GM19239 (cell line): ENCODE measurements at regions not wholly inside any gene's neighbourhood (a gene's known extent, or its start where the extent isn't known, plus 50 kb on each side); places are given as distances from the start of the nearest gene placed in this dataset.

Source experiments
- DNase-seq: peaks from one replicate; pipeline ENCODE4 v3.0.0; 2011; ENCODE audit warnings: low spot score; ENCODE audit not compliant: insufficient read length
- FAIRE-seq: peaks from 2 replicates; lab custom pipeline; 2011; peaks lifted over from hg19 to GRCh38; lab: Jason Lieb, UNC

DNA sequence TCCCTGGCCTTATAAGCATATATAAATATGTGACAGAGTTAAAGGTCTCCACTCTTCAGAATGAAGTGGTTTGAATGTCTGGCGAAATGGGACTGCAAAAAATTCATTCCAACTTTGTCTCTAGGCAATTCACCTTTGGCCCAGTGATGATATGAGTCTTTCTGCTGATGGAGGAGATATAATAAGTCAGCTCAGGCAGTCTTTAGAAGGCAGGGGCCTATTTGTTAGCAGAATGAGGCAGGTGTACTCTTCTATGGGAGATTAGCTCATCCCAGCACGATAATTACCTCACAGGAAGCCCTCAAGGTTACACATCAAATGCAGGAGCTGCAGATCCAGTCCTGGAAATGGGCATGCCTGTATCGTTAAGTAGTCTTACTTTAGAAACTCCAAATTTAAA lies 300.5 kb downstream of the NR2F1-AS1 start:
- FAIRE-seq (no peak), DNase-seq (no peak)

DNA sequence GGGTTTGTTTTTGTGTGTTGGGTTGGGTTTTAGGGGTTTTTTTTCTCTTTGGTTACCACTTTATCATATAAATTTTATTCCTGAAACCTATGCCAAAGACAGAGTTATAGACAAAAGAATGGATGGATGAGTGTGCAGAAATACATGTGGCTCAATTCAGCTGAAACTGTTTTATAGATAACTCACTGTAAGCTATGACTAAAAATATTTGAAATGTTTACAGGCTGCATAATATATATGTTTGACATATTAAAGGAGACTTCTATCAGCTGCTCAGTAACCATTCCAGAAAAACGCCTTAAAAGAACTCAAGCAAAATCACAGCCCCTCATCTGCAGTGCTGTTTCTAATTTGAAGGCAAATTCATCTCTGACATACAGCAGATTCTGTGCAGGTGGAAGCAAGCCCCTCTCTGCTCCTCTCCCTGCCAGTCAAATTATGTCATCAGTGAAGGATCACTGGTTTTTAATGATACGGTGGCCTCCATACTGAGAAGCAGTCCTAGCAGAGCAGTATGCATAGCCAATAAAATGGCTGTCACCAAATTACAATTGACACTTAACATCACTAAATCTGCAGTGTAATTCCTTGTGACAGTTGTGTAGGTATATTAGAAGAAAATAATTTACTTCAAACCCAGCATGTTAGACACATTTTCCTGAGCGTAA lies 301.6 kb downstream of the NR2F1-AS1 start:
- no peak for FAIRE-seq
- no peak for DNase-seq

DNA sequence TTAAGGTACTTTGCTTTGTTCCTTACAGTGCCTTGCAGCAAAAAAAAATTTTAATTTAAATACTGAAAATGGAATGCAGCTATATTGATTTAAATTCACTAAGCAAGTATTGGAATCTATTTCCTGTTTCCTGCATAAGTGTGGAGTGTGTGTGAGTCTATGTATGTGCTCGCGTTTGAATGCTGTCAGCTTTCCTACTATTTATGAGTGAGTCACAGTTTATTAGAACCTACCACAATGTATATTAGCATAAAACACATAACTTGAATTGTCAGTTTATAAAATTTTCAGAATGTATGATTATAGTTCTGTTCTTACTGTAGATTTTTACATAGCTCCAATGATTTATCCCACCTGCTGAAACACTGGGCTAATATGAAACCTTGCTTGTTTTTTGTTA lies 302.1 kb downstream of the NR2F1-AS1 start:
- DNase-seq (no peak), FAIRE-seq (no peak)

DNA sequence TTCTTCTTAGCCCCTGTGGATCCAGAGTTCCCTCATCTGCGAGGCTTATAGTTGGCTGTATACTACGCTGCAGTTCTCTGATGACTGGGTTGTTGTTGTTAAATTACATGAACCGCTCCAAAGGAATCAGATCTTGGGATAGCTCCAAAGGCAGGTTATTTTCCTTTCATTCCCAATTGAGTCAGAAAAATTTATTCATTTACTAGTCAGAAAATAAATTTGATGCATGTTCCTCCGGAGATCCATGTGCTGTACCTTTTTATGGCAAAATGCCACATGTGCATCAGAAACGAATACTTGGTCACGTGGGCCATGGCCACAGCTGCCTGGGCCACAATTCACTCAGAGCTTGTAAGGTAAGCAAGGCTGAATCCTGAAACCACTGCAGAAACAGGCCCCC lies 304.0 kb downstream of the NR2F1-AS1 start:
- DNase-seq: no peak
- FAIRE-seq: no peak

DNA sequence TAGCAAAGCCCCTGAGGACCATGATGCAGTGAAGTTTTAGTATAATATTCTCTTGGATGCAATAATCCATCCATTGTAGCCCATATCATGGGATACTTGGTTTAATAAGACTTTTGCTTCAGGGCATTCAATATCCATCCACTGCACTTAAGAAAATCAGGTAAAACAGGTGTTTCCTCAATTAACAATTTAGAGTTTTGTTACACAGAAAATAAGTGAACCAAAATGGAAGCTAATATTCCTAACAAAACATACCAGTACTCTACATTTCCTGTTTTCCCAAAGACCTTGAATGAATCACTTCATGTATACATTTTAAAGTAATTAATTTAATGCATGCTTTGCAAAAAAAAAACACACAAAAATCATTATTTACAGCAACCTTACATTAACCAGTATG lies 305.6 kb downstream of the NR2F1-AS1 start:
- DNase-seq (no peak), FAIRE-seq (no peak)

DNA sequence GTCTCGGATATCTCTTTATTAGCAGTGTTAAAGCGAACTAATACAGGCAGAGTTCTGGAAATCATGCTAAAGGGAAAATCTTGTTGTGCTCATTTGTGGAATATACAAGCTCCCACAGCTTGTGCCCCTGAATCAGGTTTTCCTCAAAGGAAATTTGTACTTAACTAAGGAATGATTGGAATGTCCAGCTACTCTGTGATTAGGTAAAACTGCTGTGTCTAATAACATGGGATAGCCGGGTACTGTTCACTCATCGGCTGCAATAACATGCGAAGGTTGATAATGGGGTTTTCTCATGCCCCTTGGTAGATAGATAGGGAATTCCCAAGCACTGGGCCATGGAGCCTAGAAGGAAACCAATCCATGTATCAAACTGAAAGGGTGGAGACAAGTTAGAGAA lies 306.7 kb downstream of the NR2F1-AS1 start:
- no peak for FAIRE-seq
- no peak for DNase-seq

DNA sequence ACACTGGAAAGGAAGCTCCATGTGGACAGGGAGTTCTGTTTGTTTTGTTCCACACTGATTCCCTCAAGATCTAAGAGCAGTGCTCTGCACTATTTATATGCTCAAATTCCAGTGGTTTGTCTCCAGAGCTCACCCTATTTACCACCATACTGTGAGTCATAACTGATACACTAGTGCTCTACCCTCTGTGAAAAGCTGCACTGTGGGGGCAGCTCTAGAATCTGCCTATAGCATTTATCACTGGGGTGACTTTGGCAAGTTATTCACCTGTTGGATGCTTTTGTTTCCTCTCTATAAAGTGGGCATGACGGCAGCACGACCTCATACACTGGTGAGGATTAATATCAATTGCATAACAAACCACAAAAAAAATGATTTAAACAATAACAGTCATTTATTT lies 307.8 kb downstream of the NR2F1-AS1 start:
- DNase-seq: no peak
- FAIRE-seq: no peak

DNA sequence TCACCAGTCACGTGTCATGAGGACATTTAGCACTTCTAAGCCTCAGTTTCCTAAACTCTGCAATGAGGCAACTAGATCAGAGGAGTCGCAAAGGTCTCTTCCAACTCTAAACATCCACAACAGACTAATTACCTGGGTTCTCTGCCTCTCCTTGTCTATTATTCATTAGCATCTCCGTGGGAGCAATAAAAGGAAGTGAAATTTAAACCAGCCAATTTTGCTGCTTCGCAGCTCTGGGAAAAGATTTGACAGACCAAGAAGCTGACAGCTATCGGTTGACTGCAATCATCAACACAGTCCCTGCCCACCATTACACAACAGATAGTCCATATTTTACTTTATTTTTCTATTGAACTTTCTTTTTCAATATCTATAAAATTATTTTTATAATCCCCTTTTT lies 308.9 kb downstream of the NR2F1-AS1 start:
- FAIRE-seq (no peak), DNase-seq (no peak)

DNA sequence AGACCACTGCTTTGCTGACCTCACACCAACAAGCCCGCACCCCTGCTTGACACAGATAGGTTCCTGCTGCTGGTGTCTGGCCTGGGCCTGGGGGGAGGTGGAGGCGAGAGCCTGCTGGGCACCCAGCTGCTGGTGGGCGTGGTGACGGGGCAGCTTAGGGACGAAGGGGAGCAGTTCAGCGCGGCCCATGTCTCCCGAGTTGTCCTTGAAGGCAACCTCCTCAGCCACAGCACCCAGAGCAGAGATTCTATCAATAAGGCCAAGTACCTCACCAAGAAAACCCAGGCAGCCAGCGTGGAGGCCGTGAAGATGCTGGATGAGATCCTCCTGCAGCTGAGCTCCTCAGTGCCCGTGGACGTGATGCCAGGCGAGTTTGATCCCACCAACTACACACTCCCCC lies 313.3 kb downstream of the NR2F1-AS1 start:
- DNase-seq: no peak
- FAIRE-seq: no peak

DNA sequence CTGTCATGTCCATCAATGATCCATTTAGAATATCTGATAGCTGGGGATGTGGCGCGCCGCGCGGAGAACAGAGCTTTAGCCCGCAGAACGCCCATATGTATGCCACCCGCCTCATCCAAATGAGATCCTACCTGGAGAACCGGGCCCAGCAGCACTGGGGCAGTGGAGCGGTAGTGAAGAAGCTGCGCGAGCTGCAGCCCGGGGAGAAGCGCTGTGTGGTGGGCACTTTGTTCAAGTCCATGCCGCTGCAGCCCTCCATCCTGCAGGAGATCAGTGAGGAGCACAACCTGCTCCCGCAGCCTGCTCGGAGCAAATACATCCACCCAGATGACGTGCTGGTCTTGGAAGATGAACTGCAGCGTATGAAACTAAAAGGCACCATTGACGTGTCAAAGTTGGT lies 313.7 kb downstream of the NR2F1-AS1 start:
- DNase-seq (no peak), FAIRE-seq (no peak)

DNA sequence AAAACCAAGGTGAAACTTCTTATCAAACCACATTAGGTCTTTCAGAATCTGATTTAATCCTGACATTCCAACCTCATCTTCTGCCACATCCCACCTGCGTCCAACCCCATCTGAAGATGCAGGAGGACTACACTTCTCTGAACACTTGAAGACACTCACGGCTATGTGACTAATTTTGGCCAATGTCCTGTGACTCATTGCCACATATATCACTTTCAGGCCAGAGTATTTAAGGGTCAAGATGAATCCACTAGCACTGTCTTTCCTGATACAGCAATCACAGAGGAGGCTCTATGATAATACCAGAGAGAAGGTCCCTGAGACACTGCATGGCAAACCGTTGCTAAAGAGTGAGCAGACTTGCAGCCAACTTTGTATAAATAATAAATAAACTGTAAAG lies 323.4 kb downstream of the NR2F1-AS1 start:
- FAIRE-seq: no peak
- DNase-seq: no peak

DNA sequence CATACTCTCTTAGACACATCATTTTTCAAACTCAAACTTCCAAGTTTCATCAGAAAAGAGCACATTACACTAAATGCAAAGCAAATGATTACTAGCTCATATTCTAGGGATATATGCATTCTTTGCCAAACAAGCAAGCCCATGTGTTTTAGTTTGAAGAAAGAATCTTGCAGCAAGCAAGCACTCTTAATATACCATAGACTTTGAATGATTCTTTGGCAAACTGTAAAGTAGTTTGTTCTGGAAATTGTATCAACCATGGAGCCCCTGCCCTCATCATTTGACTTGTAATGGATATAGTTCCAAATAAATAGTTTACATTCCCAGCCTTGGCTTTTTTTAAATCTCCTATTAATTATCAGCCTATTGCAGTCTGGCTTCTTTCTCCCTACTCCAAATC lies 325.2 kb downstream of the NR2F1-AS1 start:
- FAIRE-seq (no peak), DNase-seq (no peak)

DNA sequence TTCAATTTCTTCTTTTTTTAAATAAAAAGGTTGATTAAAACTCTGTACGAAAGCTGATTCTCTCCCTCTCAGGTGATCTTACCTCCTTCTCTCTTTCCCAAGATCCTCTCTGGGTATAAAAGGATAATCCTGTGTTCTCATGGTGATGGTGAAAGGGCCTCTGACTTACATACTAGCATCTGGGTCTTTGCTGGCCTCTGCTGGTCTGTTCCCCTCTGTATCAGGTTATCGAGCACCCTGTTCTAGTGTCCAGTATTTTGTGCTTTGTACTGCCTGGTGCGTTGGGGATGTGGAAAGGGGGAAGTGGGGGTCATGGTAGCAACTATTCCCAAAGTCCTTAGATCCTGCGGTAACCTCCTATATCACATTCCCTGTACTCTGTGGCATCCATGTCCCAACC lies 328.9 kb downstream of the NR2F1-AS1 start:
- FAIRE-seq: no peak
- no peak for DNase-seq

DNA sequence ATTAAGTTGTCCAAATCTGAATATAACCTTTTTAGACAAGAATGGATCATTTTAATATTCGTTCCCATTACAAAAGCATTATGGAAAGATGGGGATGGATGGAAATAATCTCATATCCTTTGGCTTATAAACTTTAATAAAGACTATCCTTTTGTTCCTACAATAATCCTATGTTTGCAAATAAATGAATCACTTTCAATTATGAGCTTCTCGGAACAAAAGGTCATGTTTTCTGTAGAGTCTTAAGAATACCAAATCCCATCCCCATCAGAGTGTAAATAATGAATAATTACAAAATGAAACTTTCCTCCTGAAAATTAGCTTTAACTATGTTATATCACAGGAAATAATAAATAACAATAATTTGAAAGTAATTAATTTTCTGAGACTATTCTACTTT lies 329.7 kb downstream of the NR2F1-AS1 start:
- FAIRE-seq (no peak), DNase-seq (no peak)

DNA sequence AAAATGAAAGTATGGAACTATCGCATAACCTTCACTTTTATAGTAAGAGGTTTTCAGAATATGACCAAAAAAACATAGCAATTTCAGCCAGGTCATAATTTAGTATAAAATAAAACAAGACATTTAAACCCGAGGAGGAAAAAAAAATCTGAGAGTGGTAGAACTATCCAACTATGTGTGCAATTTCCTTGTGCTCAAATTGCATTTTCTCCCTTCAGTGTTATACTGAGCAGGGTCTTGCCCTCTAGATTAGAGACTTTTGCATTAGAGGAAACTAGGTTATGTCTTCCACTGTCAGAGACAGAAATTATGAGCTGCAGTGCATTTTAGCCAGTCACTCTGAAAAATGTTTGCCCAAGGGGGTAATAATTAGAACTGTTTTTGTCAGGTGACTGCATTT lies 330.6 kb downstream of the NR2F1-AS1 start:
- DNase-seq (no peak), FAIRE-seq (no peak)

DNA sequence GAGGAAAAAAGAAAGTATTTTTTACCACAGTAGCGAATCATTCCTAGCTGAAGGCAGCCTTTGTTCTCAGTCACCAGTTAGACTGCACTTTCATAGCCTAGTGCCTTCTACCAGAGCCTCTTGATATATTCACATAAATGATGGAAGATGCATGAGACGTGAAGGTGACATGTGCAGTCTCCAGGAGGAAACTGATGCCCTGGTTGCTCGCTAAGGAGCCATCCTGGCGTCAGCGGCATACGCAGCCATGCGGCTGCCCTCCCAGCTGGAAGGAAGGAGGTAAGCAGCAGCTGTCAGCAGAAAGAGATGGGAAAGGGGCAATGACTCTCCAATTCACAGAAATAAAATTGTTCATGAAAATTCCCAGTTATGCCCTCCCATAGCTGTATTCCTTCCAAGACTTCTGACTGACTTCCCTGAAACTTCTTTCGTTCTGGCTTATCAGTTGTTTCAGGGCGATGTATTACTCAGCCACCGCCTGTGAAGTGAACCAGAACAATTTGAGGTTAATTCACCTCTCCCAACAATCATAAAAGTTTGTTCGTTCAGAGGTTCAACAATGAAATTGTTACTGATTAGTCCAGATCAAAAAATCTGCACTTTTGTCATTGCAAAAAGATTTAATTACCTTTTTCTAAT lies 331.2 kb downstream of the NR2F1-AS1 start:
- DNase-seq: no peak
- no peak for FAIRE-seq

DNA sequence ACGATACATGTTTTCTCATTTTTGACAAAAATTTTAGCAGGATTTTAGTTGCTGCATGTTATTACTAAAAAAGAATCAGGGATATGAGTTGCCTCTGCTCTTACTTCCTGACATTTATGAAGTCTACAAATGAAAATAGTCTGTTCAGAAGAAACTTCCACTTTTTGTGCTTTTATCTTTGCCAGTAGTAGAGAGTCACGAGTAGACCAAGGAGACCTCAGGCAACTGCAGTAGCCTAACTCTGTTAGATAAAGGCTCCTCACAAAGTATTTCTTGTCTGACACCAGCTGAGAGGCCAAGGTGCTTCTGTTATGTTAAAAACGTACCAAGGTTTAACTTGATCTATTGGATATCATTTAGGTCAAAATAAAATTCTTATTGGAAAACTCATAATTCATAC lies 333.9 kb downstream of the NR2F1-AS1 start:
- DNase-seq (no peak), FAIRE-seq (no peak)

DNA sequence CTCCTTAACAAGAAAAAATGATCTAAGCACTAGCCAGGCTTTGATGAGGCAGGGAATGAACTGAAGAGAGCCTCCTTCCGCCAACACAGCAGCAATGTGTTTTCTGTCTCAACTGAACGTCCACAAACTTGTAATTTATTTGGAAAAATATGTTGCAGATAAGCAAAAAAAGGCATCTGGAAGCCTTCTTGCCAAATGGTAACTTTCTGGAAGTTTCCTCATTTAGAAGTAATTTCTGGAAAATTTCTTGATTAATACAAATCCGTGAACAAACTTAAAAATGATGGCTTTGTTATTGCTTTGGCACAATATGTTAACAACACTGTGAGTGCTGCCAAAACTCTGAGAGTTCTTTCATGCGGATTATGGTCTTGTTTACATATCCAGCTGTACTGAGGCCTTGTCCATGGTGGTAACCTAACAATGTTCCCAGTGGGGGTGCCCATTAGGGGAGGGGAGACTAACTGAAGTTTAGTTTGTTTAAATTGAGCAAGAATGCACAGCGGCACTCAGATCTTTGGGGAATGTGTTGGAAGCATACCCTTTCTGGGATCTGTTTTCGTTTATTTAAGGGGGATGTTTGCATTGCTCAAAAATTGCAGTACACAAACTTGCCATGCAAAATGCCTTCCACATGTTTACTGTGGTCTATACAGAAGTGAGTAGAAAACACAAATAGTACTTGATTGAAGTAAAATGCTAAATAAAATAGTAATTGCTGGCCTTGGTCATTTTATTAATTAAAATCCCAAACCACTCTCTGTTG lies 334.7 kb downstream of the NR2F1-AS1 start:
- DNase-seq: no peak
- no peak for FAIRE-seq

DNA sequence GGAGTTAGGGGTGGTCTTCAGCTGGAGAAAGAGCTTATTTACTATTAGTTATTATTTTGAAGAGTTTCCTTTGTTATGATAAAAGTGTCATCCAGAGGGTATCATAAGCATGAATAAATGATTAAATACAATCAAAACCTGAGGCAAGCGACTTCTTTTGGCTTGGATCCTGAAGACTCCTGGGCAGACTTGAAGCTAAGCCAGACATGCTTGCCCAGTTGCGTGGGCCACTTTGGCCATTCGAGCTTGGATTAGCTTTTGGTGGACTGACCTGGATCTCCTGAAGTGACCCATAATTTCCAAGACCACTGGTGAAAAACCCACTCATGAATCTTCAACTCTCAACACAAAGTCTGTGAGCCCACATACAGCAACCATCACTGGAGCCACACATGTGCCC lies 335.8 kb downstream of the NR2F1-AS1 start:
- DNase-seq: no peak
- FAIRE-seq: no peak

DNA sequence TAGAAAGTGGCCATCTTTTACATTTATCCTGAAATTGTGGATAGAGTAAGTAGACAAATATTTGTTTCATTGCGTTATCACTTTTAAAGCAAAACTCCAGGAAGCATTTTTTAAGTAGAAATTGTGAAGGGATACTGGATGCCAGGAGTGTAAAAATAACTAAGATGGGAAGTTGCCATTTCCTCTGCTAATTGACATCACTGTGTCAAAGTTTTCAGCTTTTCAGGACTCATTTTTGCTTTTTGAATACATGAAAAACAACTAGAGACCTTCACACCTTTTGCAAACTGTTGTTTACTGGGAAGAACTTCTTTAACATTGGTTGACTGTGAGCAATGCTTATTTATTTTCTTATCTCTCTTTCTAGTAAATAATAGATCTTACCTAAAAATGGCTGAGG lies 337.5 kb downstream of the NR2F1-AS1 start:
- FAIRE-seq: no peak
- no peak for DNase-seq

DNA sequence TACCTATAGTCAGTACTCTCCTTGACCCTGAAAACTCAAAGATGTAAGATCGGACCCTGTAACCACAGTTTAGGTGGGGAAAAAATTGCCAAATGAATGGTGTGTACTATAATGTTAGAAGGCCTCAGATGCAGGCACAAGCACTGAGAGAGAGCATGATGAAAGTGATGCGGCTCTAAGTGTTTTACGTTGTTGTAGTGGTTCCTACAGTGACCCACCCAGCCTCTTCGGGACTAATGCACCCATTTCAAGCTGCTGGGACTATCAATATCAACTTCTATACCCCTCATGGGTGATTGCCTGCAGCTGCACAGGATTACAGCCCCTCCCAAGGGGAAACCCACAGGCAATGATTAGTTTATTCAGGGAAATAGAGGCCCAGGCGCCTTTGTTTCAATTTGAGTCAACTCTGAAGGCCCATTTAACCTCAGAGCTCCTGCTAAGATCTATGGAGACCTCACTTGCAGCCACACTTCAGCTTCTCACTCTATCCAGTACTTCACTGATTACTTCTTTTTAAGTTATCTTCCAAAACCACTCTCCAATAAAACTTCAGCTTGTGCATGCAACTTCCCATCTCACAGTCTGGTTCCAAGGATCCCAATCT lies 340.7 kb downstream of the NR2F1-AS1 start:
- FAIRE-seq (no peak), DNase-seq (no peak)
